K562 (cell line): ENCODE measurements at regions not wholly inside any gene's neighbourhood (a gene's known extent, or its start where the extent isn't known, plus 50 kb on each side); places are given as distances from the start of the nearest gene placed in this dataset.

ENCODE experiments used
- BHLHE40 ChIP-seq: IDR thresholded peaks from 2 replicates; pipeline ENCODE4 v1.6.1; 2011; ENCODE audit warnings: low read length, improper control_type of control experiment
- CTCF ChIP-seq, 3 experiments: IDR thresholded peaks in 2 of 3; conservative IDR thresholded peaks in 1 of 3; 2 replicates each; pipeline ENCODE4 v1.5.1; 2011 to 2012; ENCODE audit warnings: low read length in 3 of 3, mild to moderate bottlenecking in 3 of 3, control low read depth in 2 of 3, improper control_type of control experiment in 1 of 3, inconsistent platforms in 1 of 3, low read depth in 1 of 3, mixed read lengths in 1 of 3, moderate library complexity in 1 of 3; ENCODE audit not compliant: insufficient read depth in 2 of 3
- ZNF274 ChIP-seq: IDR thresholded peaks from 2 replicates; pipeline ENCODE4 v1.6.1; 2011; ENCODE audit warnings: low read depth, mild to moderate bottlenecking, low read length, moderate library complexity, borderline replicate concordance

GRCh38 chrX:94551831-94552230, 877.8 kb downstream of the FAM133A start:
- TF ChIP-seq ZNF274: no peak
- TF ChIP-seq BHLHE40: no peak
- no peak for TF ChIP-seq CTCF (IDR thresholded peaks at IDR 0.05 in 2 of 3, conservative IDR thresholded peaks at IDR 0.05 in 1 of 3; ENCODE audit: insufficient read depth in 2 of 3, low read depth in 1 of 3, low read length in 3 of 3)
